T-helper 22 cell (primary cell): ENCODE measurements at regions not wholly inside any gene's neighbourhood (a gene's known extent, or its start where the extent isn't known, plus 50 kb on each side); places are given as distances from the start of the nearest gene placed in this dataset.

Experiments
- DNase-seq: peaks from one replicate; pipeline ENCODE4 v3.0.0-alpha.2; 2020; ENCODE audit warnings: low read depth

DNA sequence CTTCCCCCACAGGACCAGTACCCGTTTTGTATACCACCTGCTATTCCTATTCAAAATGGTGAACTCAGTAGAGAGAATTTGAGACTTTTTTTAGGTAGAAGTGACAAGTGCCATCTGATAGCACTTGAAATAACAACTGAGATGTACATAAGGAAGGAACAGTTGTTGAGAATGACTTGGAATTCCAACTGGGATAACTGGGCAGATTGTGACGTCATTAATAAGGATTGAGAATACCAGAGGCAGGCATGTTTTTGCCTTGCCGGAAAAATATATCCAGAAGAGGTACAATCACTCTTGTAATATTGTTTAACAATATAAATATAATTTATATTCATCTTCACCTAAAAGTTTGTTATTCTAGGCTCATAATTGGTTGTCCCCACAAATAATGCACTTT, 454.1 kb upstream of the RGMA start:
- DNase-seq = no peak

DNA sequence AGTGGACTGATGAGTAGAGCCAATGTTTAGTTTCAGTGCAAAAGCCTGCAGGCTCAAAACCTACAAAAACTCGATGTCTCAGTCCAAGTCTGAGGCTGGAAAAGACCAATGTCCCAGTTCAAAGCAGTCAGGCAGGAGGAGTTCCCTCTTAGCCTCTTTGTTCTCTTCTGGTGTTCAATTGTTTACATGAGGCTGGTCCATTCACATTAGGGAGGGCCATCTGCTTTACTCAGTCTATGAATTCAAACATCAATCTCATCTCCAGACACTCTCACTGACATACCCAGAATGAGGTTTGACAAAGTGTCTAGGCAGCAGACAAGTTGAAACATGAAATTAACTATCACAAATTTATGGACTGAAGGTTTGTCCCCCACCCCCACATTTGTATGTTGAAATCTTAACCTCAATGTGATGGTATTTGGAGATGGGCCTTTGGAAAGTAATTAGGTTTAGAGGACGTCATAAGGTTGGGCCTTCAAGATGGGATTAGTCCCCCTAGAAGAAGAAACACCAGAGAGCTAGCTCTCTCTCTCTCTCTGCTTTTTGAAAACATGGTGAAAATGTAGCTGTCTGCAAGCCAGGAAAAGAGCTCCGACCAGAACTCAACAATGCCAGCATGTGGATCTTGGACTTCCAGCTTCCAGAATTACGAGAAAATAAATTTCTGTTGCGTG, 438.5 kb upstream of the RGMA start:
- DNase-seq = no peak

DNA sequence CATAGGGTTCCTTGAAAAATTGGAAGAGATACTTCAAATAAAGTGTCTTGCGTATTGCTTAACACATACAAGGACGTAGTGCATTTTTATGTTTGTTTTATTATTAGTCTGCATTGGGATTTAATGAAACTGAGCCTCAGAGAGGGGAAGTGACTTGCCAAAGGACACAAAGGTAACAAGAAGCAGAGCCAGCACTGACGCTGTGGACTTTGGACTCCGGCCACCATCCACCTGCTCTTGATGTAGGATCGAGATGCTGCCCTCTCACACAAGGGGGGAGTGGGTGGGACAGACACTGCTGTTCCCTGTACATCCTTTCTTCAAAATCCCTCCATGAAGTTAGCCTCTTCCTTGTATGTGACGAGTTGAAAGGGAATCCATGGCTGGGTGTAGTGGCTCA, 435.4 kb upstream of the RGMA start:
- no peak for DNase-seq

DNA sequence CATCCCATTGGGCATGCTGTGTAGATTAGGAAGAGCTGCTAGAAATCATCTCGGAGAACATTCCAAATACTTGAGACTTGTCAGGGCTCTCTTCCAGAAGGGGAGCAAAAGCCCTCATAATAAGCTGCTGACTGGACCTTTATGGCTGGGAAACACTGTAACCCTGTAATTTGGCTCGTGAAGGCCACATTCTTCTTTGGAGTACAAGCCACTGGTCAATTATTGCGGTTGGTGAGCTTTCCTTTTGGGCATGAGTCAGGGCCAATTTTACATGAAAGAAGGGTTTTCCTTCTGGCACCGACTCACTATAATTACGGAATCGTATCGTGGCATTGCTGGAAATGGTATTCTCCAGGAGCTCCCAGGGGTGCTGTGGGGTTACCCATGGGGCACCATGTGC, 434.5 kb upstream of the RGMA start:
- no peak for DNase-seq

DNA sequence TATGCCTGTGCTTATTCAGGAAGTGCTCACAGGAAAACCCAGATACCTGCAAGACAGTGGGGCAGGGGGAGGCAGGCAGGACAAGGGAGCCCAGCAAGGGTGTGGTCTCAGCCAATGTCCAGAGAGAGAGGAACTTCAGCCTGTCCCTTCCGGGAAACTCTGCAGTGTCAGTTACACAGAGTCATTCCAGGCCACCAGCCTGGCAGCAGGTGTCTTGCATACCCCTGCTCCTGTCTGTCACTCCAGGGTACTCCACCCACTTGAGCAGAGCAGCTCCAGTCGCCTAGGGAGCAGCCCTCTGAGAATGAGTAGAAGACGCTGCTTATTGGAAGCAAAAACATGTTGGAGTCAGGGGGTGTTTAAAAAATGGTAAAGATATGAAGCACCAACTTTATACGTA, 431.2 kb upstream of the RGMA start:
- DNase-seq = no peak

DNA sequence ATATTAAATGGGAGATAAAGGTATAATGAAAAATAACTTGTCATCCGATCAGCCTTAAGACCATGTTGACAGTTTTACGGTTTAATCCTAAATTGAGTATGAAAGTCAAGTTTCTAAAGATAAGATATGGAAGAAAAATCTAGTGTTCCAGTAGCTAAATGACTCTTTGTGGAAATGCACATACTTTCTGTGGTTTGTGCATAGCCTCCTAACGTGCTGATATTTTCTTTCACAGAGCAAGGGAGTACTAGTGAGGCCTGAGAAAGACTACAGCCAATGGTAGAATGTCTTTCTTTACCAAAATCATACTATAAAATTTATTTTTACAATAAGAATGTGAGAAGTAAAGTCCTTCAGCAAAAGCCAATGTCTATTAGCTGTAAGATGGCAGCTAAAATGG, 430.6 kb upstream of the RGMA start:
- DNase-seq = no peak

DNA sequence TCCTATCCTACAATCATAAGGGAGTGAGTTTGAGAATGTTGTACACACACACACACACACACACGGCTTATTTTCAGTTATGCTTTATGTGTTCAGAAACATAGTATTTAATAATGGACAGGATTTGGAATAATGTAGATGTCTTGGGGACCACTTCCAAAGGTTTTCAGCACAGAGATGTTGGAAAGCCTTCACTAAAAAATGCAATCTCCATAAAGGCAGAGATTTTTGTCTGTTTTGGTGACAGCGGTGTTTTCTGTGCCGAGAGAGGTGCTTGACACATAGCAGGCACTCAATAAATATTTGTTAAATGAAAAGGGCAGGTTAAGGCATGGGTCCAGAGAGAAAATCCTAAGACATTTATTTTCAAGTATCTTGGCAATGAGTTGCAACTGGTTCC, 428.2 kb upstream of the RGMA start:
- no peak for DNase-seq

DNA sequence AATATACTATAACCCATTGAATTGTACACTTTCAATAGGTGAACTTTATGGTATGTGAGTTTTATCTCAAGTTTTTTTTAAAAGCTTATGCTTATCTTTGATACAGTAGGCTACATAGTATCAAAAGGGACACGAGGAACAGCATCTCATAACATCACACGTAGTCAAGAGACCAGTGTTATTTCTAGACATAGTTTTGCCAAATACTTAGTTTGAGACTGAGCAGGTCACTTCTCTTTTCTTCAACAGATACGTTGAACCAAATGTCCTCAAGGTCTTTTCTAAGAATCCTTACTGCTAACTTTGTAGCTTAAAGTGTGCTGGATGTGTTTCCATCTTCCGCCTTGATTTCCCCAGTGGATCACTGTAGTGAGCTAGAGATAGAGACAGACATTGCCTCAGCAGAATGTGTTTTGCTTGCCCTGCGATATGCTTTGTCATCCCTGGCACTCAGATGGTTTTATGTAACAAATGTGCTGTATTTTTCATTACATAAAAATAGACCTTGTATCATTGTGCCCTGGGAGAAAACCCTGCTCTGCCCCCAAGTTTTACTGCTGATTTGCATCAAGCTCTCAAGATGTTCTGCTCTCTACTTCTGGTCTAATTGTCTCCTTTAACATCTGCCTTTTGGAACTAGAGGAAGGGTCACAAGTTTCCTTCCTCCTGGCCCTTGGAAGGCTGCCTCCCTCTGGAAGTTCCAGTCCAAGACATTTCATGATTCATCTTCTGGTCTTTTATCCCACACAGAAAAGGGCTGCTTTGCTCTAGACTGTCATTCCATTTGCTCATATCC, 426.4 kb upstream of the RGMA start:
- DNase-seq = no peak

DNA sequence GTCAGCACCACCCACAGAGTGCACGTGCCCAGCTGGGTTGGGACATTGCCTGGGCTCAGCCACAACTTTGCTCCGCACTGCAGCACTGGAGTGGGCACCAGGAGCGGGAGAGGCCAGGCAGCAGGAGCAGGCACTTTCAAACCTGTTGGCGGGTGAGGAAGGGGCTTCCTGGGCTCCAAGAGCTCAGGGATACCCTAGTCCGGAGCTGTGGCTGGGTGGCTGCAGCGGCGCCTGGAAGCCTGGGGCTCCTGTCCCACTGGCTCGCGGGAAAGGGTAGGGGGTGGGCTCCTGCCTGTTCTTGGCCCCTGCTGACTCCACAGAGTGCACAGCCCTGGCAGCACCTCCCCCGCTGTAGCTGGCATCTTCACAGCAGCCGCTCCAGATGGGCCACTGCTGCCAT, 417.6 kb upstream of the RGMA start:
- DNase-seq = no peak

DNA sequence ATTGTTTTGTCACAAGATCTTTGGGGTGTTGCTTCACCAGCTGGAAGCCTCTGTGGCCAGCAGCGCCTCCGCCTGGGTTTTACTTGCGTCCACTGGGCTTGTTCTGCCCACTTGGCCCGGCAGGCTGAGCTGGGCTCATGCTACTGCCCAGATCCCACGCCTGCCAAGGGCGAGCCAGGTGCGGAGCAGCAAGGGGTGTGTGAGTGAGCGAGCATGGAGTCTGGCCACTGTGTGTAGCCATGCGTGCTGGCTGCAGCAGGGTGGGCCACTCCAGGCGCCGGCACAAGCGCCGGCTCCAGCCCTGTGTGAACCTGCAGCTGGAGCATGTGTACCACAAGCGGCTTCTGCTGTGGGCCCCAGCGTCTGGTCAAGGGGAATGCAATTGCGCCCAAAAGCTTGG, 416.5 kb upstream of the RGMA start:
- no peak for DNase-seq

DNA sequence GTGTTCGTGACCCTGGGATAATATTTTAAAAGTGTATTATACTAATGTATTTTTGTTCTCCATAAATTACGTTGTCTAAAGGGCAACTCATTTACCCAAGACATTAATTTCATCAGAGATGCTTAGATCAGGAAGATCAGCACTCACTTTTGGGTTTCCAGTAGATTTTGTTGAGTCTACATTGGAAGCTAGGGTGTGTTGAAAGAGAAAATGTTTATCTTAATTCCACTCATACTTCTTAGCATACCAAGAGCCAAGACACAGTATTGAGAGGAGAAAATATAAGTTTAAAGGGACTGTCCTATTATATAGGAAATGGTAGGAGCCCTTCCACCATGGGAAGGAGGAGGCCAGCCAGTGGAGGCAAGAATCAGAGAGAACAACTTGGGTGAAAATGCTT, 412.9 kb upstream of the RGMA start:
- DNase-seq = no peak

DNA sequence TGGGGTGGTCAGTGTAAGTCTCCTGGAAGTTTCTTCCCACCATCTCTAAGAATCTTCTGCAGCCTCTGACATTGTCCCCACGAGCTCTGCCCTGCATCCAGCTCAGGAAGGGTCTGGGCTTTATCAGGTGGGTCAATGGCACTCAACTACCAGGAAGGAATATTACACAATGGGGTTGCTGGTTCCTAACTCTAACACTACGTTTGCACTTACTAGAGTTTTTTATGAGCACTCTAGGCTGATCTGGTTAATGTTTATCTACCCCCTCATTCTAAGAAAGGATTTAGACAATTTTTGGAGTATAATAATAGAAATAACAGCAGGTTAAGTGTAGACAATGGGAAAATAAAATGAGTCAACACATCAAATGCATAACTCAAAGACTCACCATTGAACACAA, 411.1 kb upstream of the RGMA start:
- no peak for DNase-seq

DNA sequence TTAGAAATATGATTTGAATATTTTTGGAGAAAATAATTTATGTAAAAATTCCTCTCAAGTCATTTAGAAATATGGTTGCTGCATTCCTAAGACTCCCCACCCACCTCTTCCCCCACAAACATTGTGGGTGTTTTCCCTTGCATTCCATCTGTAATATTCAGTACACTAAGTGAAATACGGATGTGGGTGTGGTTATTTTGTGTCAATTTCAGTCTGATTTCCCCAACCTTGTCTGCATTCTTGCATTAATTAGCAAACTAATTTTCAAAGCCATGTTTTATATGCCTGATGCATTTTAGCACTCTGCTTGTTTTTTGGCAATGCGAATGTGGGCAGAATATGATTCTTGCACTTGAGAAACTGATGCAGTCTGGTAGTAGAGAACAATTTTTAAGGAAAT, 408.3 kb upstream of the RGMA start:
- no peak for DNase-seq

DNA sequence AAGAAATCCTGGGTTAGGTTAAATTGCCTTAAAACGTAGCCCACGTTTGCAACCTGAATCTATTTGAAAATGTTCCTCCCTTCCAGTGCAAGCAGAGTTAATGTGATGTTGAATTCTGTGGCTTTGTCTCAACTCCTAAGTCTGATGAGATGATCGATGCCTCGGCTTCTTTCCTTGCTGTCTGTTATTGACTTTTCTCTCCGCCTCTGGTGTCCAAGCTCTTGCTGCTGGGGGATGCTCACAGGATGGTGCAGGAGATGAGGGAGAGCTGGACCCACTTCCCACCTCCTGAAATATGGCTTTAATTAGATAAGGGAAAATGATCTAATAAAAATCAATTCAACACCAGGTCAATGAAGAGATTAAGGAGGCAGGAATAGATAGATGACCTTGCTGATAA, 407.9 kb upstream of the RGMA start:
- no peak for DNase-seq

DNA sequence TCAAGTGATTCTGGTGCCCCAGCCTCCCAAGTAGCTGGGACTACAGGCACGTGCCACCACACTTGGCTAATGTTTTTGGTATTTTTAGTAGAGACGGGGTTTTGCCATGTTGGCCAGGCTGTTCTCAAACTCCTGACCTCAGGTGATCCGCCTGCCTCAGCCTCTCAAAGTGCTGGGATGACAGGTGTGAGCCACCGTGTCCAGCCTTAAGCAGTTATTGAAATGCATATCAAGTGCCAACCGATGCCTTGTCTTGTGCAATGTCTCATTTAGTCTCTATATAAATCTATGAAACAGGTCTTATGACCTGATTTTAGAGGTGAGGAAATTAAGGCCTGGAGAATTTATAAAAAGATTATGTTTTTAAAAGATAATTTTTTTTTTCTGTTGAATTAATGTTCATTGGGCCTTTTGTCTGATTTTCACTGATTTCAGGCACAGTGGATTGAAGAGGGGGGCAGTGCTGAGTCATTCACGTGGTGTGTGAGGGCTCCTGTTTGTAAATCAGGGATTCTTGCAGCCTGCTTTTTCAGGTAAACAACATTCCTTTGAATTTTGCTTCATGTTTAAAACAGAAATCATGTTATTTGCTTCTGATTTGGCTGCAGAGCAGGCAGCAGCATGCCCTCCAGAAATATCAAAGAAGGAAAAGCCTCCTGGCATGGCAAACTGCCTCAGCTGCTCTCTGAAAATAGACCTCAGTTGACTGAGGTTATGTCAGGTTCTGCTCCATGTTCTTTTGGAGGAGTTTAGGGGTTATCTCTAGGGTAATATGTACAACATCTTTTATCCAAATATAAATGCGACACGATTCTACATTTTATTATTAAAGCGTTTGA, 407.0 kb upstream of the RGMA start:
- DNase-seq = no peak

DNA sequence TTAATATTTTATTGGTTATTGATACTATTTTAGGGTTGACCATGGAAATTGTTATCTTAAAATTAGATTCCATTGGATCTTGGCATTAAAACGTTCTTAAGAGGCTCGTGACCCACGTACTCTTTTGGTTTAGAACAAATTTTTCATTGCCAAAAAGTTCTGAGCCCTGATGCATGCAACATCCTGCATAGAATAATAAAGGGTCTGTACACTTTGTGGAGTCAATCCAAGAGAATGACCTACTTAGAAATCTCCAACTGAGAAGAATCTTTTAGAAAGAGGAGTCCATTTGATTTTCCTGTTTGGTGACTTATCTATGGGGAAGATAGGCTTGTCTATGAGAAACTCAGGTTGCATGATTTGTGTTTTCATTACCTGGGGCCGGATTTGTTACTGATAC, 404.2 kb upstream of the RGMA start:
- no peak for DNase-seq

DNA sequence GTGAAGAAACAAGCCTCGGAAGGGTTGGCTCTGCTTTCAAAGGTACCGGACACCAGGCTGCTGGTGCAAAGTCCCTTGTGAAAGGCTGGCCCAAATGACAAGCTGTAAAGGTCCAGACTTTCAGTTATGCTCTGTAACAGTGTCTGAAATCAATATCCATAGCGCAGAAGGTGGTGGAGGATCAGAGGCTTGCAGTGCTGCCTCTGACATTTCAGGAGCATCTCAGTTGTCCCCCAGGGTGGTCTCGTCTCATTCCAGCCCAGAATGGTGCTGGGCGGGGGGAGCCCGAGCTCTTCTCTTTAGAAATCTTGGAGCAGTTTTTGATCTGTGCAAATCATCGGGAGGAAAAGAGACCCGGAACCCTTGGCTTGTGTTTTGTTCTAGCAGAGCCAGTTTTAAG, 402.3 kb upstream of the RGMA start:
- no peak for DNase-seq

DNA sequence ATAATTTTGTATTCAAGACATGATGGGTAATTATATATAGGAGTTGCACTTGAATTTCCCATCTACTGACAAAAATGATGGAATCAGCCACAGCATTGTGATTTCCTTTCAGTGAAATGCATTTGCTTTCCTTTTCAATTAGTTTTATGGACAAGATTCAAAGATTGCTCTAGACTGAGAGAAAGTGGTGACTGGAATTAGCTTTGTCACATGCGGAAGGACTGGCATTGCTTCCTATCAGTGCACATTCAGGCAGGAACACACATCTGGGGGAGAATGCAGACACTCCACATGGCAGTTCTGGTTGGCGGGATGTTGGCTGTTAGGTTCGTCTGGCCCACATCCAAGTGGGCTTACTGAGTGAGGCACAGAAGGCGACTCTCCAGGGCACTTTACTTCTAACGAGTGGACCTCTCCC, 399.3 kb upstream of the RGMA start:
- DNase-seq = no peak

DNA sequence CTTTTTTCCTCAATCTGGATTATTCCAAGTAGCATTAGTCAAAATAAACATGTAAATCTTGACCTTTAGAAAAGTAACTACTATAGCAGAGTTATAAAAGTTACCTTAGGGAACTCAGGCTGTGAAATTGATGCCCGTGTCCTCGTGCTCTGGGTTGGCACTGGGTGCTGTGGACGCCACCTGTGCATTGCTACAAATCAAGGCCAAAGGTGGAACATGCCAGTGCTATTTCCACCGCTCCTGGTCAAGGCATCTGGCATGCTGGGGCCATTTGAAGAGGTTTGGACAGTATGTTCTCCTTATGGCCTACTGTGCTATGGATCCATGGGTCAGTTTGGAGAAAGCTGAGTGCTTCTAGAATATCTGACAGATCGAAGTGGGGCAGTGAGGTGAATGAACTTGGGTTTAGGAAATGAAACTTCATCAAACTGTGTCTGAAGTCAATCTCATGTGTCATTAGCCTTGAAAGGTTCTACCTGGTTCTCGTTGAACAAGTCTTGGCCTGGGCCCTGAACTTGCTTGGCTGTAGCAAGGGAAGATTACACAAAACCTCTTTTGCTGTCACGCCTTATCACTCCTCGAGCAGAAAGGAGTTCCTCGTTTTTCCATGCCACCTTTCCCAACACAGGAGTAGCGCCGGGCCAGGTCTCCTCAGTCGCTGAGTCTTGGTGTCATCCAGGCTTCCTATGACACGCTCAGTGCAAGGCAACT, 397.6 kb upstream of the RGMA start:
- no peak for DNase-seq

DNA sequence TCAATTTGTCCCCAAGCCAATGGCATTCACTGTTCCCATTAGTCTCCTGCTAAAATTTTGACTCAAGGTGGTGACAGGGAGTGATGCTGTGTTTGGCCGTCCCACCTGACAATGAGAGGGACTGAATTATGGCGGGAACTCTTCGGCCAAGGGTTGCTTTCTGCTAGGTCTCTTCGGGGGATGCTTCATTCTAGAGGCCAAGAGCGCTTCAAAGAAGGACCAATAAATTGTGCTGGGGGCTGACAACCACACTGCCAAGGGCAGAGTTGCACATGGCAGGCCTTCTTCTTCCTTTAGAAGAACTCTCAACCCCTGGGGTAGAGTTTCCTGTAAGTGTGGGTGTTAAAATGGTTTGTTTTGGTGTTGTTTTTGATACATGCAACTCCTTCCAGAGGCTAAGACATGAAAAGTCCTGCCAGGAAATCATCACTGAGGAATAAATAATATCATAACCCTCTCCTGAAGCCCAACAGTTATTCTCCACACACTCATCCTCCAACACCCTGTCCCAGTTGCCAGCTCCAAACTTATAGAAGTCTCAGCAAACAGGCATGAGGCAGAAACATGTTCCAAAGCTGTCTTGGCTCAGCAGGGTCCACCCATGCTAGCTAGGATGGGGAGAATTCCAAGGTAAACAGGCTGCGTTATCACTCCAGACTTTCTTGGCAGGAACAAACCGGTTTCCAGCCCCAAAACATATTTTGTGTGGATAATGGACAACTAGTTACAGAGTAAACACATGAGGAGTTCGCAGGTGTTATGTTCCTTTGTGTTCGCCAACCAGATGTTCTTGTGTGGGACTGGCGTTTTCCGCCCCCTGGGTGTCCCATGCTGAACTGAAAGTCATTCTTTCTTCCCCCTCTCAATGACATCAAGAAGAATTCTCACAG, 396.7 kb upstream of the RGMA start:
- no peak for DNase-seq

DNA sequence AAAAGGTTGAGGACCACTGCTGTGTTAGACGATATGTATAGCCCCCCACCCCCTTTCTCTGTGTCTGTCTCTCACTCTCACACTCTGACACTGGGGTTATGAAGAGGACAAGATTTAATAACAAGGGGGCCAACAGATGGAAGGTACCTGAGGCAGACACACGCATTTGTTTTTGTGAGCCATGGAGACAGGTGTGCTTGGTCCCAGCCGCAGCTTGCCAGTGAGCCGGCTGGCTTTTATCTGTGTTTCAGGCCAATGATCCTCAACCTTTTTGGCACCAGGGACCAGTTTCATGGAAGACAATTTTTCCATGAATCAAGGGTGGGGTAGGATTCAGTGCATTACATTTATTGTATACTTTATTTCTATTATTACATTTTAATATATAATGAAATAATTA, 394.9 kb upstream of the RGMA start:
- DNase-seq = no peak
